Calu3 (cell line): ENCODE measurements at regions not wholly inside any gene's neighbourhood (a gene's known extent, or its start where the extent isn't known, plus 50 kb on each side); places are given as distances from the start of the nearest gene placed in this dataset.

Experiments
- BruUV-seq: library from RNA; stranded (reverse); fragments of 400-500 nt; replicated peaks from 2 replicates; lab custom pipeline; 2021; lab: Mats Ljungman, UMichigan
- CTCF ChIA-PET: fragments of 300-600 bp; sonication (Branson Sonifier 250); formaldehyde crosslinking; loops from one replicate; lab custom pipeline; 2022; ENCODE audit warnings: antibody characterized with exemption; lab: Charles Lee
- DNase-seq: peaks from one replicate; pipeline ENCODE4 v3.0.0; 2022
- H3K27ac Mint-ChIP-seq: one replicate; pipeline ENCODE4 v1.8.0; 2022; ENCODE audit warnings: mixed read lengths; ENCODE audit not compliant: unreplicated experiment
- H3K27me3 Mint-ChIP-seq: one replicate; pipeline ENCODE4 v1.8.0; 2022; ENCODE audit warnings: mixed read lengths; ENCODE audit not compliant: unreplicated experiment
- H3K36me3 Mint-ChIP-seq: one replicate; pipeline ENCODE4 v1.8.0; 2022; ENCODE audit warnings: mild to moderate bottlenecking, moderate library complexity, mixed read lengths; ENCODE audit not compliant: insufficient read depth, unreplicated experiment
- H3K4me1 Mint-ChIP-seq: one replicate; pipeline ENCODE4 v1.8.0; 2022; ENCODE audit warnings: mild to moderate bottlenecking, low read depth, mixed read lengths; ENCODE audit not compliant: unreplicated experiment
- H3K4me3 Mint-ChIP-seq: one replicate; pipeline ENCODE4 v1.8.0; 2022; ENCODE audit warnings: mild to moderate bottlenecking, low read depth, moderate library complexity, mixed read lengths; ENCODE audit not compliant: unreplicated experiment
- H3K9me3 Mint-ChIP-seq: one replicate; pipeline ENCODE4 v1.8.0; 2022; ENCODE audit warnings: low read depth, mixed read lengths; ENCODE audit not compliant: unreplicated experiment
- CTCF ChIP-seq: fragments of 200-600 bp; IDR thresholded peaks from one replicate; pipeline ENCODE4 v1.8.0; 2022; ENCODE audit warnings: antibody characterized with exemption; ENCODE audit not compliant: unreplicated experiment
- intact Hi-C: fragments of 100-400 bp; cut with micrococcal nuclease; formaldehyde crosslinking; loops from one replicate; pipeline ENCODE4 v1.10.0; 2022; ENCODE audit not compliant: unreplicated experiment

- no peak for TF ChIP-seq CTCF
- DNase-seq: no peak
- H3K4me3 Mint-ChIP-seq: no peak overlapping the region
- H3K36me3 Mint-ChIP-seq: no peaks in the 10 kb centered on the region
- CTCF ChIA-PET: no interaction called here
- intact Hi-C loops: no loop called here
- no peak overlapping the region for H3K27ac Mint-ChIP-seq
- BruUV-seq: no TSS peak
- peaks cover 30% of the 10 kb centered on the region for H3K9me3 Mint-ChIP-seq
- H3K4me1 Mint-ChIP-seq: no peaks in the 10 kb centered on the region
- no peaks in the 10 kb centered on the region for H3K27me3 Mint-ChIP-seq
These were observed 641.4 kb downstream of the ACTR3B start for GRCh38 chr7:153400735-153401593.

GRCh38 chr7:153401795-153402720 lies 642.5 kb downstream of the ACTR3B start:
- DNase-seq: no peak
- H3K4me1 Mint-ChIP-seq: no peaks in the 10 kb centered on the region
- H3K27me3 Mint-ChIP-seq: no peaks in the 10 kb centered on the region
- CTCF ChIA-PET: no interaction called here
- BruUV-seq: no TSS peak
- intact Hi-C loops: no loop called here
- no peak overlapping the region for H3K27ac Mint-ChIP-seq
- no peak for TF ChIP-seq CTCF
- H3K4me3 Mint-ChIP-seq: no peak overlapping the region
- H3K9me3 Mint-ChIP-seq: peaks cover 31% of the 10 kb centered on the region
- H3K36me3 Mint-ChIP-seq: no peaks in the 10 kb centered on the region

- Mint-ChIP-seq H3K9me3 (peaks cover 31% of the 10 kb centered on the region), H3K4me1 (no peaks in the 10 kb centered on the region), H3K27ac (no peak overlapping the region), H3K27me3 (no peaks in the 10 kb centered on the region), H3K36me3 (no peaks in the 10 kb centered on the region), H3K4me3 (no peak overlapping the region)
- intact Hi-C loops: no loop called here
- no peak for TF ChIP-seq CTCF
- DNase-seq: no peak
- BruUV-seq: no TSS peak
- CTCF ChIA-PET: no interaction called here
These were observed 643.4 kb downstream of the ACTR3B start for GRCh38 chr7:153402721-153403541.

GRCh38 chr7:153404124-153404523 lies 644.6 kb downstream of the ACTR3B start:
- H3K4me1 Mint-ChIP-seq: no peaks in the 10 kb centered on the region
- no peak for DNase-seq

More at GRCh38 chr7:153404124-153404523, 644.6 kb downstream of the ACTR3B start:
- Mint-ChIP-seq H3K36me3 (no peaks in the 10 kb centered on the region), H3K27ac (no peak overlapping the region), H3K9me3 (peaks cover 32% of the 10 kb centered on the region), H3K4me3 (no peak overlapping the region), H3K27me3 (no peaks in the 10 kb centered on the region)
- no TSS peak for BruUV-seq
- CTCF ChIA-PET: no interaction called here
- intact Hi-C loops: no loop called here
- TF ChIP-seq CTCF: no peak
